ENCODE measurements at regions not wholly inside any gene's neighbourhood (a gene's known extent, or its start where the extent isn't known, plus 50 kb on each side); places are given as distances from the start of the nearest gene placed in this dataset.

DNA sequence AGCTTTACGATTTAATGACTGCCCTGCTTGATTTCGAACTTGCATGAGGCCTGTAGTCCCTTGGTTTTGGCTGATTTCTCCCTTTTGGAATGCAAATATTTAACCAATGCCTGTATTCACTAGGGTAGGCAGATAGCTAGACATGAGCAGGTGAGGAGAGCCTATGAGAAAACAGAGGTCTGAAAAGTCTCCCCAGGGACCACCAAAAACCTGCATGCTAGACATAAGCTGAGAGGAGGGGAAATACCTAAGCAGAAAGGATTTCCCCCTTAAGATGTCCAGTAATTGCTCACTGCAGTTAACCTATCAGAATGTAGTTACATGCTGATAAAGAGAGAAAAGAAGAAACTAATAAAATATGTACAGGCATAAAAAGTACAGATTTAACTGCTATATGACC, 667.4 kb upstream of the SEMA6A start:
- no peak for DNase-seq (ENCODE audit: low read depth, low spot score)

DNA sequence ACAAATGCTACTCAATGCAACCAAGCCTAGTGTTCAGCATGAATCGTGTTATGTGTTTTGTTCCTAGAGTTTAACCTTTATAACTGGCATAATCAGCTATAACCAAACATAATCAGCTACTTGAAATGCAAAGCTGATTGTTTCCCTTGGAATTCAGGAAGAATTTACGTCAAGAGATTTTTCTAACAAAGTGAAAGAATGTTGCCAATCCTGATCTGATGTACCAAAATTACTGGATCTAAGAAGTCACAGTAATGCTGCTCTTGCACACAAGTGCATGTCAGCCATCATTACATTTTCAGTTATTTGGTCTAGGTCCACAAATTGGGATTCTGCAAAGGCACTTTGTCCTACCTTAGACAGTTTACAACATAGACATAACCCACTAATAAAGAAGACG, 662.3 kb upstream of the SEMA6A start:
- no peak for DNase-seq (ENCODE audit: low read depth, low spot score)

DNA sequence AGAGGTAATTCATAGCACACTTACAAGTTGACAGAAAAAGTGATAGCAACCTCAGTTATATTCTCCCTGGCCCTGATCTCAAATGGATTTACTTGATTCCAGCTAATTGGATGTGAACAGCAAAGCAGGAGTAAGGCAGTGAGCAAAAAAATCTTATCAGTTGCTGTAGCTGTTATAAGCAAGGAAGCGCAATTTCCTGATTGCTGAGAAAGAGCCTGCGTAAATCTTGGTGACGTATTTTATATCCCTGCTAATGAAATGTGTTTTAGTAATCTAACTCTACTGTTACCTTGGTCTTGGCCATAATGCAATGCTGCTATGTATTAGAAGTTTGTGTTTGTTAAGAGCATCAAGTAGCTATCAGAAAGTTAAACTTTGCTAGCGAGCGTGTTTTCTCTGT, 661.2 kb upstream of the SEMA6A start:
- no peak for DNase-seq (ENCODE audit: low read depth, low spot score)

DNA sequence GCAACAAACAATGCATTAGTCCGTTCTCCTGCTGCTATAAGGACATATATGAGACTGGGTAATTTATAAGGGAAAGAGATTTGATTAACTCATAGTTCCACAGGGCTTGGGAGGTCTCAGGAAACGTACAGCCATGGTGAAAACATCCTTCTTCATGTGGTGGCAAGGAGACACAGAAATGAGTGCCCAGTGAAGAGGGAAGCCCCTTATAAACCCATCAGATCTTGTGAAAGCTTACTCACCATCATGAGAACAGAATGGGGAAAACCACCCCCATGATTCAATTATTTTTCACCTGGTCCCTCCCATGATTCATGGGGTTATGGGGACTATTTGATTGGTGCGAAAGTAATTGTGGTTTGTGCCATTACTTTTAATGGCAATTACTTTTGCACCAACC, 655.8 kb upstream of the SEMA6A start:
- DNase-seq (ENCODE audit: low read depth, low spot score), result no peak

DNA sequence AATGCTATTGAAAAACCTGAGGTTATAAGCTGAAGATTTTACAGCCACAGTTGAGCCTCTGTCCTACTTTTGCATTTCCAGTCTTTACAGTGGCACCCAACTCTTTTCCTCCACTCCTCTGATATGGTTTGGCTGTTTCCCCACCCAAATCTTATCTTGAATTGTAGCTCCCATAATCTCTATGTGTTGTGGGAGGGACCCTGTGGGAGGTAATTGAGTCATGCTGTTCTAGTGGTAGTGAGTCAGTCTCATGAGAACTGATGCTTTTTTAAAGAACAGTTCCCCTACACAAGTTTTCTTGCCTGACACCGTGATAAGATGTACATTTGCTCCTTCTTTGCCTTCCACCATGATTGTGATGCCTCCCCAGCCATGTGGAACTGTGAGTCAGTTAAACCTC, 646.1 kb upstream of the SEMA6A start:
- no peak for DNase-seq (ENCODE audit: low read depth, low spot score)

DNA sequence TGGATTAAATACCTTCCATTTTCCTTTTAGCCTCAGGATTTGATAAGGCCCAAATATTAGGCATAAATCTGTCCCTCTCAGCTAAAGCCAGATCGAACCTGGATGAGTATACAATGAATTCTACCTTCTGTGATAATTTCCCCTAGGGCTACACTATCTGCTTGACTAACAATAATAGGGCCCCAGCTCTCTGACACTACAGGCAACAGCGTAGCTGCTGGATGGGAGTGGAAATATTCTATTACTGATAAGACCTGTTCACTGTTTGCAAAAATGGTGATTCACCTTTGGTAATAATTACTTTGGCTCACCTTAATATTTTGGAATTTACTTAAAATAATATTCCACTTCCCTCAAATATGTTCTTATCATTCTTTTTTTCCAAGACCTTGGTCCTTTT, 644.2 kb upstream of the SEMA6A start:
- DNase-seq (ENCODE audit: low read depth, low spot score), result no peak

DNA sequence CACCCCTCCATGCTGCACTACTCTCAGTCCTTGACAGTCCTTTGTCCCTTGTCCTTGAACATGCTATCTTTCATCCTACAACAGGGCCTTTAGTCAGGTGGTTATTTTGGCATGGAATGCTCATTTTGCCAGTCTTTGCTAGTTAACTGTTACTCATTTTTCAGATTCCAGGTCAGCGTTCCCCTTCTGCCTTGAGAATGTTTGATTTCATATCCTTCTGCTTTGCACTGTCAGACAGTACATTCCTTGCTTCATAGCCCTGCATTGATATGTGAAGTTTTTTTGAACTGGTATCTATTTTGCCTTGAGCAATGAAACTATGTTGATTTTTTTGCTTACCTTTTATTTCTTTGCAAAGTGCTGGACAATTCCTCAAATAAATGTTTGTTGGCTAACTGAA, 638.2 kb upstream of the SEMA6A start:
- no peak for DNase-seq (ENCODE audit: low read depth, low spot score)

DNA sequence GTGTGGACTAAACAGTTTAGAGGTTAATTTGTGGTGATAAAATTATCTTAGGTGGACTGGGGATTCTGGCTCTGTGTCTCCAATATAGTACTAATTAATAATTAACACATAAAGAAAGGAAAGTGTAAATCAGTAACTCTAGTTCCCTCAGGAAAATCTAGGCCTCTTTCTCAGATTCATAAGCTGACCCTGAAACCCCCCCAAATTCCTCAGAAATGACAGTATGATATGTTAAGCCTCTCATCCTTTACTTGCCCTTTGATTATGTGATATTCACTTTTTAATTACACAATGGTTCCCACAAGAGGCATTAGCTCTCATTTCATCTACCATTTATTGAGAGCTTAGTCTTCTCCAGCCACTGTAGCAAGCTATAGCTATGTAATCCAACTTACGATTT, 636.2 kb upstream of the SEMA6A start:
- DNase-seq (ENCODE audit: low read depth, low spot score), result no peak

DNA sequence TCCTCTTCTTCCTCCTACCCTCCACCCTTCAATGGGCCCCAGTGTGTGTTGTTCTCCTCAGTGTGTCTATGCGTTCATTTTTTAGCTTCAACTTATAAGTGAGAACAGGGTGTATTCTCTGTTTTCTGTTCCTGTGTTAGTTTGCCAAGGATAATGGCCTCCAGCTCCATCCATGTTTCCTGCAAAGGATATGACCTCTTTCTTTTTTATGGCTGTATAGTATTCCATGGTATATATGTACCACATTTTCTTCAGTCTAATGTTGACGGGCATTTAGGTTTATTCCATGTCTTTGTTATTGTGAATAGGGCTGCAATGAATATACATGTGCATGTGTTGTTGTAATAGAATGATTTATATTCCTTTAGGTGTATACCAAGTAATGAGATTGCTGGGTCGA, 634.9 kb upstream of the SEMA6A start:
- no peak for DNase-seq (ENCODE audit: low read depth, low spot score)

DNA sequence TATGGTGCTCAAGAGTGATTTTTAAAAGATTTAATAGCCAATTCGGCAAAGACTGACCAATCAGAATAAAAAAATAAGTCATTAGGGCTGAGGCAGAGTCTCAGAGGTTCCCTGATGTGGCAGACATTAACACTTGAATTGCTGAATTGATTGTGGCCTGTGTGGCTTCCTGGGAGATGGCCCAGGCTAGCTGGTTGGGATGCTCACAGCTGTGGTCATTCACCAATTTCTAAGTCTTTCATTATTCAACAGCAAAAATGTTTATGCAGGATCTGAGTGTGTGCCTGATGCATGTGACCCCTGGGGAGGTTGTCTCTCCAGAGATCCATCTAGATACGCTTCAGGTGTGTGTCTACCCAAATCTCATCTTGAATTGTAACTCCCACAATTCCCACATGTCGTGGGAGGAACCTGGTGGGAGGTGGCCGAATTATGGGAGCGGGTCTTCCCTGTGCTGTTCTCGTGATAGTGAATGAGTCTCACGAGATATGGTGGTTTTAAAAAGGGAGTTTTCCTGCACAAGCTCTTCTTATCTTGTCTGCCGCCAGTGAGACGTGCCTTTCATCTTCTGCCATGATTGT, 632.6 kb upstream of the SEMA6A start:
- no peak for DNase-seq (ENCODE audit: low read depth, low spot score)

DNA sequence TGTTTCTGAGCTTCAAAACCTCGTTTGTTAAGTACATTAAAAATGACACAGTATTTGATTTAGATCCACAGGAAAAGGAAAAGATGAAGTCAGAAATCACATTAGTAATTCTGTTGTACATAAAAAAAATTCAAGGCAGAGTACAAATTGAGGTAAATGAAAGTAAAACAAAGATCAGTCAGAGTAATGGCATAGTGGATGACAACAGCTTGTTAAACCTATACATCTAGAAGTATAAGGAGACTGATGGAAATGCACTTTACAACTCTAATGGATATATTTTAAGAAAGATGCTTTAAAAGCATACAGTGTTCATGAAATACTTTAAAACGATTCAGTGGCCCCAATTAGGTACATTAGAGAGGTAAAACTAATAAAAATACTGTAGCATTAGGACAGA, 631.3 kb upstream of the SEMA6A start:
- no peak for DNase-seq (ENCODE audit: low read depth, low spot score)

DNA sequence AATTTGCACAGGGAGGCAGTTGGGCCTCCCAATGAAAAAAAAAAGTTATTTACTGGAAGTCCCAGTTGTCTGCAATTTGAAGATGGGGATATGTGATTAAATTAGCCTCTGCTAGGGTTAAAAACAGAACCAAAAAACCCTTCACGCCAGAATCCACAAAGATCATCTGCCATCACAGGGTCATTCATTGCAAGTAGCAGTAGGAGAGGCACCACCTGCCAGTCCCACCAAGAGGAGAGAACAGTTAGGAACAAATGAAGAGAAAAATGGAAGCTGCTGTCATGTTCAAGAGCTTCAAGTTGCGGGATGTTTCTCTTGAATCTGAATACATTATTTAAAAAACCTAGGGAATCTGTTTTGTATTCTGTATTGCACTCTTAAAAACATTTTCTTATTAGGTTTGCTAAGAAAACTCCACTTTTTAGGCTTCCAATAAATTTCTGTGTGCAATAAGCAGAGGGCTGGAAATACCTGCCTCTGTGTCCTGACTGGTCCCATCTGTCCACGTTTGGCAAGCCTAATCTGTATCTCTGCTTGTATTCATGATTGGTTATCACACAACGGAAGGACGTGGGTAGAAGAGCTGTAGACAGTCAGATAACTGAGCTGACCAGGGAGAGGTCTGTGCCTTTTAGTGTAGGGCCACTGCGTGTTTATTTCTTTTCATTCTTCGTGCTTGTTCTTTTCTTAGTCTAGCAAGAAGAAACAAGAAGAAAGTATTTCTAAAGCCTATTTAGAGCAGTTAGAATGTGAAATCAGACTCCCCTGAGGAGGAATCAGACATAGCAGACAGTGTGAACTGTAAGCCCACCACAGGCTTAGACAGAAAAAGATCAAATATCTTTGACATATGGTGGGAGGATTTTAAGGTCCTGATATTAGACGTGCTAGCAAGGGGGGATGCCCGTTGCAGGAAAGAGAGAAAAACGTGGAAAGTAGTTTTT, 630.6 kb upstream of the SEMA6A start:
- no peak for DNase-seq (ENCODE audit: low read depth, low spot score)

DNA sequence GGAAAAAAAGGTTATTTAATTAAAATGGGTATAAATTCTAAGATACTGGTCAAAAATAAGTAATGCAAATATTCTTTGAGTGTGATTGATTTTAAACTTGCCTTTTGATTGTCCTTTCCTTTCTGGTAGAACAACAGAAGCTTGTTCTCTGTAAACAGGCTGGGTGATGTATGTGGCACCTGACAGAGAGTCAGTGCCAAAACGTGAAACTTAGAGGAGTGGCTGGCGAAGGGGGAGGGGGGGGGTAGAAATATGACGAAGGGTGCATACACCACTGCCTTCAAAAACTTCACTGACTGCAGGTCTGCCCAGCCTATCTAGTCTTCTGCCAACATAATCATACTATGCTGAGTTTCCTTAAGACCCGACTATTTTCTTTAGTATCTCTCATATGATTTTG, 629.8 kb upstream of the SEMA6A start:
- no peak for DNase-seq (ENCODE audit: low read depth, low spot score)

DNA sequence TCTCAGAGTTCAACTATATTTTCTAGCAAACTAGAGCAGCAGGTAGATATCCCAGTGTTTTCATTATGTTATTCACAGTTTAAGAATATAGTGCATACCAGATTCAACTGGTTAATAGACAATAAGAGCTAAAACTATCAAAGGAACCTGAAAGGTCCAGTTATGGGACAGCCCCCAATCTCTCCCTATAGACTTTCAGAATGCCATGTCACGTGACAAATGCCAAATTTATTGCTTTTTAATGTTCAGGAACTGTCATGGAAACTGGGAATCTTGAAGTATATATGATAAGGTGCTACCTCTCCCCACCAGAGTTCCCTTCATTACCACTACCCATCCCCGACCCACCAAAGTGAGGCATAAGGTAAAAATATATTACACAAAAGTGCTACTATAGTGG, 629.0 kb upstream of the SEMA6A start:
- no peak for DNase-seq (ENCODE audit: low read depth, low spot score)

DNA sequence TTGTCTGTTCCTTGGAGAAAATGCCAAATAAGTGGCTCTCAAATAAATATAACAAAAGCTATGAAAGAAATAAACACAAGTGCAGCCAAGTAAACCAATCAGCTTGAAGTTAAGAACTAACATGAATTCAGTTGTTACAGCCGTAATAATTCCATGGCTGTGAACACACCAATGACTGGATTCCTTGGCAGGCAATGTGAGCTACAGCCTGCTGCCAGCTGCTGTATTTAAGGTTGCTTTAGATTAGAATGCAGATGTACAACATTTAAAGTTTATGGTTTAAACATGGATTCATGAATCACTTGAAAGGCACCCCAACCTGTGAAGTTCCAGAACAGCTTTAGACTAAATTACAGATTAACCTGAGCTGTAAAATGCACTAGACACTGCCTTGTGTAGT, 626.4 kb upstream of the SEMA6A start:
- DNase-seq (ENCODE audit: low read depth, low spot score), result no peak

DNA sequence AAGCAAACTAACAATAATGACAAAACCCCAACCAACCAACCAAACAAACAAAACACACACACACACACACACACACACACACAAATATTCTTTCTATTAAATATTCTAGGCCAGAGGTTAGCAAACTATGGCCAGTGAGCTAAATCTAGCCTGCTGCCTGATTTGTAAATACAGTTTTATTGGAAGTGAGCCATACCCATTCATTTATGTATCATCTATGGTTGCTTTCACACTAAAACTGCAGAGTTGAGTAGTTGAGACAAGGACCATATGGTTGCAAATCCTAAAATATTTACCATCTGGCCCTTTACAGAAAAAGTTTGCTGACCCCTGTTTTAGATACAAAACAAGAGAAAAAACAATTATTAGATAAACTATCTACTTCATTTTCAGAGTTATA, 620.5 kb upstream of the SEMA6A start:
- DNase-seq (ENCODE audit: low read depth, low spot score), result no peak

DNA sequence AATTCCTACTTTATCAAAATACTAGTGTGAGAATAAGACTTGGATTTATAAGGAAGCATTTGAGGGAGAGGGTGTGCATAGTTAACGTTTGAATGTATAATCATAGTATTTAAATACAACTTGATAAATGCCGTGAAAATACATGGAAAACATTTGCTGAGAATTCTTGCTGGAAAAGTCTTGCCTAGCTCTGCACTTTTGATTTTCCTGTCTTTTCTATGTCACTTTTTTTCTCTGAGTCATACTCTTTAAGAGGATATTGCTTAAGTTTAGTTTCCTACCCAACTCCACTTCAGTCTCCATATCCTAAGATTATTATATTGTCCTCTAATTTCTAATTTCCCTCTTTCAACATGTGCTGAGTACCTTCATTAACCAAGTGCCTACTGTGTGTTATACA, 616.6 kb upstream of the SEMA6A start:
- no peak for DNase-seq (ENCODE audit: low read depth, low spot score)

DNA sequence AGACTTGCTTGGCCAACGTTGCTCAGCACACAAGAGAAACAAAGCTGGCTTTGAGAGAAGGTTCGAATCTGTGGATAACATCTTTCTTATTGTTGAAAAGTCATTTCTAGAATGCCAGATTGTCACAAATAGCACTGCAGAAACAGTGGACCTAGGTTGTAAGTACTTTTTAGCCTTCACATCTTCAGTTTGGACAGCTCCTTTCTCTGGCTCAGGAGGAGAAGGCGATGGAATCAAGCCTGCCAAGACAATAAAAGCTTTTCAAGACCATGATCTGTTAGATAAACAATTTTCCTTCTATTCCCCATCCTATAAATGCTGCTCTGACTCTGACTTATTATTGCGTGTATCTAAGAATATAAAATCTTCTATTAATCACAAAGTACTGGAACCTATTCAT, 615.2 kb upstream of the SEMA6A start:
- DNase-seq (ENCODE audit: low read depth, low spot score), result no peak

DNA sequence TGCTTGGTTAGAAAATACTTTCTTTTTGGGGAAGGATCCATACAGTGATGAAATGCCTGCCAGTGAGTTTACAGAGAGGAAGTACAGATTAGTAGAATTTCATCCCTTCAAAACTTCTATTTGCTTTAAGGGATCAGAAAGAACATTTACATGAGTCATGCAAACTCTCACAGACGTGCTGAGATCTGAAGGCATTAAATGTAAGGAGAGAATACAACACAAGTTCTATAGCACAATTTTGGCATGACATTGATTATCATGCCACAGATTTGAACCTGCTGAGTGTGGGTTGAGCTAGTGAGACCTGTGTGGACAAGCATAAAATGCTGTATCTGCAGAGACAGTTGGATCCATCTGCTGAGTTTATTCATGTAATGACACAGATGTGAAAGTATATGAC, 613.6 kb upstream of the SEMA6A start:
- no peak for DNase-seq (ENCODE audit: low read depth, low spot score)

DNA sequence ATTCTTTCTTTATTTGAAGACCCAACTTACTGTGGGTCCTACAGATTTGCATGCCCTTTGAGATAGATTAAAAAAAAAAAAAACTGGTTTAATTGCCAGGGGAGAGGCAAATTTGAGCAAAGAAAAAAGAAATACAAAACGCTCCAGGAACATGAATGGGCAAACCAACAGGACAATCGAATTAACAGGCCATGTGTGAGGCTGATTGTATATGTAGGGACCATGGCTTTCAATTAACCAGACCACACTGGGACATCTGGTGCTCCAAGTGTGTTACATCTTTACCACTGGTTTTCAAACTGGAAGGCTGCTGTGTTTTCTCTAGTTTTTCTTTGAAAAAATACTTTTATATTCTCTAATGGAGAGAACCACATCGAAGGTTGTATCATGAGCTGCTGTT, 612.1 kb upstream of the SEMA6A start:
- no peak for DNase-seq (ENCODE audit: low read depth, low spot score)

DNA sequence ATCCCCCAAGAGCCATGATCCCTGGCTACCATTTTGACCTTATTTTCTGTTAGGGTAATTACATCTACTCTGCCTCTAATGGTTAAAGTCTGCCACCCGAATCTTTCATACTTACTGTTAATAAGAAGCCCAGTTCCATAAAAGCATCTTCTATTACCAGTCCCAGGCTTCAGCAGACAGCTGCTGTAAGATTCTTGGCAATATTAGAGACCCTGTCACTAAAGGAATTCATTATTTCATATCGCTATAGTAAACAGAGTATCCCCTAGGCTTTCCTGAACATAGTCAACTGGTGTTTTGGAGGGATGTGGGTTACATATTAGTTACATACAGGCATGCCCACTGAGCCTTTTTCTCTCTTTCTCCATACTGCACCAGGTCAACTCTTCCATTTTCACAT, 608.7 kb upstream of the SEMA6A start:
- no peak for DNase-seq (ENCODE audit: low read depth, low spot score)

DNA sequence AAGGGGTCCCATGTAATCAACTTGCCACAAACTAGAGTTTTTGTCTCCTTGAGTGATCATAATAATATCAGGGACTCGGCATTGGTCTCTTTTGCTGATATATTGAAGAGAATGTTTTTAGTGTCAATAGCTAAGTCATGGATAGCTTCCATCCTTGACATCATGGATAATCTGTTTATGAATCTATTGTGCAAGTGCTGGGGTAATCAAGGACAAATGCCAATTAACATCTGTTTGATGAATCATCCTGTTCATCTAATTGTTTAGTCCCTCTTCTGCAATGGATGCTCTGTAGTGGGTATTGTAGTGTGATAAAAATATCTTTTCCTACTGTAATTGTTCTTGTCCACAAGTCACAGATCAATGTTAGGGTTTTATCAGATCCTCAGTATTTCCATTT, 607.5 kb upstream of the SEMA6A start:
- DNase-seq (ENCODE audit: low read depth, low spot score), result no peak

DNA sequence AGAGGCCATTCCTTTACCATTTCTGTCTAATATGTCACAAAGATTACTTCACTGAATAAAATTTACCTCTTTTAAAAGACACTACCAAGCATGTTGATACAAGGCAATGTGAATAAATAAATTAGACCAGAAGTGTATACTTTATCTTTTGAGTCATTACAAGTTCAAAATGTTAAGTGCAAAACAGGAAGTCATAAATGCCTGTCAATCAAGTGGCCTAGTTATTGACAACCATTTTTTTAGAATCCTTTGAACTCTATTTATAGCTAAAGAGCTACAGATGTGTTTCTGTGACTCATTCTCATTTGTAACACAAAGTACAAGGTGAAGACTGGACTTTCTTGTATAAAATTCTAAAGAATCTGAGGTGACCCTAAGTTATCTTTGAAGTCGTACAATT, 602.7 kb upstream of the SEMA6A start:
- no peak for DNase-seq (ENCODE audit: low read depth, low spot score)

DNA sequence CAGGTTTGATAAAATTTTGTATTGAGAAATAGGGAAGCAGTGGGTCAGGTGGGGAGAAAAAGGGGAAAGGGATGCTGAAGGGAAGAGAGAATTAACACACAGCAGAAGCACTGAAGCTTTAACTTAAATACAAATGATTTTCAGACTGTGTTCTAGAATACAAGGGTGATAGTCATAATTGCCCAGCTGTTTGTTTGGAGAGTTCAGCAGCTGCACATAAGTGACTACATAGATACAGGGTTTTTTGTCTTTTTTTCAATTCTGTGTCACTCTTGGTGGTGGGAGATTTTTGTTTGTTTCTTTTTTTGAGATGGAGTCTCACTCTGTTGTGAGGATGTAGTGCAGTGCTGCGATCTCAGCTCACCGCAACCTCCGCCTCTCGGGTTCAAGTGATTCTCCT, 590.4 kb upstream of the SEMA6A start:
- DNase-seq (ENCODE audit: low read depth, low spot score), result no peak

Measured in activated CD4-positive, CD25-positive, alpha-beta regulatory T cell treated with anti-CD3 and anti-CD28 coated beads, Interleukin-2, amount 50 U/mL, for 16 hours (primary cell).